Endodermal cell (in vitro differentiated cells): ENCODE measurements at regions not wholly inside any gene's neighbourhood (a gene's known extent, or its start where the extent isn't known, plus 50 kb on each side); places are given as distances from the start of the nearest gene placed in this dataset.

Experiments
- DNase-seq: peaks from one replicate; pipeline ENCODE4 v3.0.0-alpha.2; 2017
- H3K27ac ChIP-seq: 2 replicates; pipeline ENCODE4 v1.5.1; 2013; ENCODE audit warnings: mild to moderate bottlenecking, low read depth, low read length, moderate library complexity
- H3K27me3 ChIP-seq: 2 replicates; pipeline ENCODE4 v1.6.1; 2013; ENCODE audit warnings: mild to moderate bottlenecking, low read length, moderate library complexity; ENCODE audit not compliant: insufficient read depth, control insufficient read depth, poor library complexity, severe bottlenecking
- H3K36me3 ChIP-seq: 2 replicates; pipeline ENCODE4 v1.7.0; 2013; ENCODE audit warnings: mild to moderate bottlenecking, low read length, moderate library complexity; ENCODE audit not compliant: control insufficient read depth, insufficient read depth
- H3K4me1 ChIP-seq: one replicate; pipeline ENCODE4 v1.7.0; 2013; ENCODE audit warnings: low read length; ENCODE audit not compliant: control insufficient read depth, insufficient read depth
- H3K4me3 ChIP-seq: 2 replicates; pipeline ENCODE4 v1.5.1; 2013; ENCODE audit warnings: mild to moderate bottlenecking, low read length, moderate library complexity
- H3K9ac ChIP-seq: 2 replicates; pipeline ENCODE4 v1.6.1; 2013; ENCODE audit warnings: mild to moderate bottlenecking, low read length, moderate library complexity; ENCODE audit not compliant: poor library complexity, severe bottlenecking; ENCODE audit errors: extremely low read depth
- H3K9me3 ChIP-seq: 2 replicates; pipeline ENCODE4 v1.6.1; 2013; ENCODE audit warnings: mild to moderate bottlenecking, low read length, moderate library complexity; ENCODE audit not compliant: control insufficient read depth
- H3K27ac Mint-ChIP-seq: 2 replicates; pipeline ENCODE4 v1.8.0; 2020; ENCODE audit warnings: mixed read lengths
- H3K27me3 Mint-ChIP-seq: 2 replicates; pipeline ENCODE4 v1.8.0; 2021; ENCODE audit warnings: mild to moderate bottlenecking, mixed read lengths; ENCODE audit not compliant: insufficient read depth
- H3K36me3 Mint-ChIP-seq: 2 replicates; pipeline ENCODE4 v1.8.0; 2020; ENCODE audit warnings: low read depth, mixed read lengths
- H3K4me1 Mint-ChIP-seq: 2 replicates; pipeline ENCODE4 v1.8.0; 2020; ENCODE audit warnings: mixed read lengths
- H3K4me3 Mint-ChIP-seq: 2 replicates; pipeline ENCODE4 v1.8.0; 2020; ENCODE audit warnings: mild to moderate bottlenecking, moderate library complexity, mixed read lengths
- H3K9me3 Mint-ChIP-seq: 2 replicates; pipeline ENCODE4 v1.8.0; 2020; ENCODE audit warnings: mild to moderate bottlenecking, mixed read lengths
- WGBS, 2 experiments: methylation state at CpG; one replicate each; pipeline versions ENCODE4 v1.1.5 to v1.1.7; 2013; ENCODE audit warnings: missing lambda C conversion rate in 2 of 2, mixed read lengths in 1 of 2; ENCODE audit not compliant: insufficient coverage in 1 of 2, insufficient read length in 1 of 2; 5-methylcytosine and 5-hydroxymethylcytosine counted together
- TF ChIP-seq, protein P1 (sequence below): fragments of 200-600 bp; sonication (generic); conservative IDR thresholded peaks from 2 replicates; pipeline ENCODE4 v1.5.0; 2021; ENCODE audit warnings: antibody characterized with exemption, mild to moderate bottlenecking

DNA sequence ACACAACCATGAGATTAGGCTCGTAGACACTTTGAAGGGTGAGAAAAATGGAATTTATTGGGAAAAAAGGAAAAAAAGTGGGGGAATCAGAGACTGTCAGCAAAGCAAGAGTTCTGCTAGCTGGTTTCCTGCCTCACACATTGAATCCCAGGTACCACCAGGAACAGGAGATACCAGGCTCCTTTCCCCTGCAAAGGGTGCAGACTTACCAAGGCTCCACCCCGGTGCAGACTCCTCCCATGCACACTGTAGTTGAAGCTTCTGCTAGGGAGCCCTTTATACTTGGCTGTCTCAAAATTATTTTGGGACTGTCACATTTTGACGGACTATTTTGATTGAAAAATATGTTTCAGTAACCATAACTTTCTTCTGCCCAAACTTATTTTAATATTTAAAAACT, 819.9 kb upstream of the GBE1 start:
- H3K27me3 Mint-ChIP-seq: no peaks in the 10 kb centered on the region
- H3K27ac Mint-ChIP-seq: no peak overlapping the region
- TF ChIP-seq, protein P1, sequence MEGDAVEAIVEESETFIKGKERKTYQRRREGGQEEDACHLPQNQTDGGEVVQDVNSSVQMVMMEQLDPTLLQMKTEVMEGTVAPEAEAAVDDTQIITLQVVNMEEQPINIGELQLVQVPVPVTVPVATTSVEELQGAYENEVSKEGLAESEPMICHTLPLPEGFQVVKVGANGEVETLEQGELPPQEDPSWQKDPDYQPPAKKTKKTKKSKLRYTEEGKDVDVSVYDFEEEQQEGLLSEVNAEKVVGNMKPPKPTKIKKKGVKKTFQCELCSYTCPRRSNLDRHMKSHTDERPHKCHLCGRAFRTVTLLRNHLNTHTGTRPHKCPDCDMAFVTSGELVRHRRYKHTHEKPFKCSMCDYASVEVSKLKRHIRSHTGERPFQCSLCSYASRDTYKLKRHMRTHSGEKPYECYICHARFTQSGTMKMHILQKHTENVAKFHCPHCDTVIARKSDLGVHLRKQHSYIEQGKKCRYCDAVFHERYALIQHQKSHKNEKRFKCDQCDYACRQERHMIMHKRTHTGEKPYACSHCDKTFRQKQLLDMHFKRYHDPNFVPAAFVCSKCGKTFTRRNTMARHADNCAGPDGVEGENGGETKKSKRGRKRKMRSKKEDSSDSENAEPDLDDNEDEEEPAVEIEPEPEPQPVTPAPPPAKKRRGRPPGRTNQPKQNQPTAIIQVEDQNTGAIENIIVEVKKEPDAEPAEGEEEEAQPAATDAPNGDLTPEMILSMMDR: no peak
- H3K27ac ChIP-seq: no peak overlapping the region
- H3K36me3 ChIP-seq: no peaks in the 10 kb centered on the region
- peaks cover 12% of the 10 kb centered on the region for H3K9me3 Mint-ChIP-seq
- no peaks in the 10 kb centered on the region for H3K4me1 ChIP-seq
- no peaks in the 10 kb centered on the region for H3K9me3 ChIP-seq
- H3K27me3 ChIP-seq: no peaks in the 10 kb centered on the region
- H3K4me3 Mint-ChIP-seq: no peak overlapping the region
- H3K4me1 Mint-ChIP-seq: no peaks in the 10 kb centered on the region
- H3K4me3 ChIP-seq: no peak overlapping the region
- WGBS, 2 experiments: 83 to 93% methylated on average over 1 to 3 of the region's 3 CpGs
- DNase-seq: no peak
- H3K9ac ChIP-seq: no peak overlapping the region
- H3K36me3 Mint-ChIP-seq: no peaks in the 10 kb centered on the region

DNA sequence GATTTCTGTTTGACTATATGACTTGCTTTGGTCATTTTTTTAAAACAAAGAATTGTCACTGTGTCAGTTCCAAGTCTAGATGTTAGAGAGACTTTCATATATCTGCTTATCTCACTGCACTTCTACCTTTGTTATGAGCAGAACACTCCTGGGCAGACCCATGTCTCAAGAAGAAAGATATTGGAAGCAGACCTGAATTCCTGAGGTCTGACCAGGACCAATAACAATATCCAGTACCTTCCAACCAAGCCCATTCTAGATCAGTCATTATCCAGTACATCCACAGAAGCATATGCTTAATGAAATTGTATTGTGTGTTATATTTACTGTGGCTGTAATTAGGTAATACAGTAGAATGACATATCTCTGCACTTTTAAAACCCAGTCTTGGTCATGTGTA, 811.3 kb upstream of the GBE1 start:
- no peaks in the 10 kb centered on the region for H3K9me3 ChIP-seq
- Mint-ChIP-seq H3K4me3 (no peak overlapping the region), H3K27me3 (no peaks in the 10 kb centered on the region), H3K9me3 (no peaks in the 10 kb centered on the region), H3K4me1 (no peaks in the 10 kb centered on the region), H3K36me3 (no peaks in the 10 kb centered on the region), H3K27ac (no peak overlapping the region)
- no peaks in the 10 kb centered on the region for H3K27me3 ChIP-seq
- H3K4me3 ChIP-seq: no peak overlapping the region
- no peak for DNase-seq
- no peaks in the 10 kb centered on the region for H3K36me3 ChIP-seq
- TF ChIP-seq, protein P1: no peak
- no peak overlapping the region for H3K27ac ChIP-seq
- no peaks in the 10 kb centered on the region for H3K4me1 ChIP-seq
- no peak overlapping the region for H3K9ac ChIP-seq

DNA sequence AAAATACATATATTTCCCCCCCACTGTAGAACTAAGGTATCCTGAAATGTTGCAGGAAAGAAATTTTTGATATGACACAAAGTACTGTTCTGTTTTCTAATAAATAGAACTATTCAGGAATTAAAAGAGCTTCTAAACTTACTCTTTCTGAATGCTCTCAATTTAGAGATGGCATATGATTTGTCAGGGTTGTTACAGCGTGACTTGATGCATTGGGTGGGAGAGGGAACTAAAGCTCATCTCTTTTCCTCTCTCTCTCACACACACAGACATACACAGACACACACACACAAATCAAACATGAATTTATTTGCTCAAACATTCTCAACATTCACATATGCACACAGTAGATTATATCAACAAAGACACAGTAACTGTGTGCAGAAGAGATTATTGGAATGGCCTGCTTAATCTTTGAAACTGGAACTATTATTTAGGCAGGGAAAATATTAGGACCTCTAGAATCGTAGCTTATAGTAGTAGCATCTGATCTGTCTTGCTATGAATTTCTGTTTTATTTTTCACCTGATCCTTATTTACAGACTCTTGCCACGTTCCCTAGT, 807.4 kb upstream of the GBE1 start:
- no peak overlapping the region for H3K4me3 ChIP-seq
- no peaks in the 10 kb centered on the region for H3K27me3 Mint-ChIP-seq
- no peaks in the 10 kb centered on the region for H3K9me3 Mint-ChIP-seq
- no peak overlapping the region for H3K27ac Mint-ChIP-seq
- no peaks in the 10 kb centered on the region for H3K4me1 Mint-ChIP-seq
- H3K4me1 ChIP-seq: no peaks in the 10 kb centered on the region
- no peaks in the 10 kb centered on the region for H3K36me3 ChIP-seq
- no peak overlapping the region for H3K27ac ChIP-seq
- DNase-seq: no peak
- no peak overlapping the region for H3K4me3 Mint-ChIP-seq
- no peaks in the 10 kb centered on the region for H3K27me3 ChIP-seq
- no peak overlapping the region for H3K9ac ChIP-seq
- H3K36me3 Mint-ChIP-seq: no peaks in the 10 kb centered on the region
- TF ChIP-seq, protein P1: no peak
- H3K9me3 ChIP-seq: no peaks in the 10 kb centered on the region
- 85 to 100% methylated on average over 1 to 3 of the region's 3 CpGs for WGBS, 2 experiments
